CD4-positive, CD25-positive, alpha-beta regulatory T cell (primary cell): ENCODE measurements at regions not wholly inside any gene's neighbourhood (a gene's known extent, or its start where the extent isn't known, plus 50 kb on each side); places are given as distances from the start of the nearest gene placed in this dataset.

Experiments used
- ATAC-seq, 2 donors: fragments of 150-1000 bp; cut with Tn5 transposase; one replicate each; pipeline ENCODE4 v1.10.0; 2021; ENCODE audit warnings: low read depth in 2 of 2, moderate number of reproducible peaks in 2 of 2, moderate library complexity in 1 of 2
- DNase-seq, 3 donors: peaks; one replicate each; pipeline versions ENCODE4 v3.0.0 to v3.0.0-alpha.2; 2012 to 2022; ENCODE audit warnings: mixed read lengths in 1 of 3
- H3K27ac ChIP-seq: one replicate; pipeline ENCODE4 v1.7.0; 2013; ENCODE audit warnings: mild to moderate bottlenecking, low read length; ENCODE audit not compliant: insufficient read depth, poor library complexity, severe bottlenecking
- H3K27me3 ChIP-seq: one replicate; pipeline ENCODE4 v1.7.0; 2013; ENCODE audit warnings: low read length; ENCODE audit not compliant: control insufficient read depth, insufficient read depth
- H3K36me3 ChIP-seq: one replicate; pipeline ENCODE4 v1.7.0; 2013; ENCODE audit warnings: mild to moderate bottlenecking, low read length, moderate library complexity; ENCODE audit not compliant: control insufficient read depth, insufficient read depth
- H3K4me1 ChIP-seq: 2 replicates; pipeline ENCODE4 v1.7.0; 2013; ENCODE audit warnings: mild to moderate bottlenecking, low read length; ENCODE audit not compliant: insufficient read depth, control insufficient read depth, poor library complexity, severe bottlenecking
- H3K4me3 ChIP-seq: one replicate; pipeline ENCODE4 v1.7.0; 2013; ENCODE audit warnings: low read depth, mild to moderate bottlenecking, low read length, moderate library complexity
- H3K9me3 ChIP-seq, 2 experiments: 1 replicate in 1 of 2; 2 replicates in 1 of 2; pipeline ENCODE4 v1.7.0; 2013; ENCODE audit warnings: low read length in 2 of 2, mild to moderate bottlenecking in 1 of 2, moderate library complexity in 1 of 2; ENCODE audit not compliant: control insufficient read depth in 2 of 2
- H3K27ac Mint-ChIP-seq, 3 donors: one replicate each; pipeline ENCODE4 v1.8.0; 2020 to 2022; ENCODE audit warnings: mild to moderate bottlenecking in 3 of 3, mixed read lengths in 3 of 3, moderate library complexity in 2 of 3
- H3K27me3 Mint-ChIP-seq: one replicate; pipeline ENCODE4 v1.8.0; 2022; ENCODE audit warnings: mild to moderate bottlenecking, mixed read lengths
- H3K36me3 Mint-ChIP-seq: one replicate; pipeline ENCODE4 v1.8.0; 2020; ENCODE audit warnings: mixed read lengths
- H3K4me1 Mint-ChIP-seq, 4 donors: one replicate each; pipeline ENCODE4 v1.8.0; 2020 to 2022; ENCODE audit warnings: mixed read lengths in 4 of 4, mild to moderate bottlenecking in 1 of 4
- H3K4me3 Mint-ChIP-seq, 4 donors: one replicate each; pipeline ENCODE4 v1.8.0; 2020 to 2022; ENCODE audit warnings: mild to moderate bottlenecking in 4 of 4, mixed read lengths in 4 of 4, moderate library complexity in 3 of 4
- H3K9me3 Mint-ChIP-seq, 7 donors: one replicate each; pipeline ENCODE4 v1.8.0; 2020 to 2022; ENCODE audit warnings: mixed read lengths in 7 of 7, mild to moderate bottlenecking in 3 of 7, moderate library complexity in 2 of 7

DNA sequence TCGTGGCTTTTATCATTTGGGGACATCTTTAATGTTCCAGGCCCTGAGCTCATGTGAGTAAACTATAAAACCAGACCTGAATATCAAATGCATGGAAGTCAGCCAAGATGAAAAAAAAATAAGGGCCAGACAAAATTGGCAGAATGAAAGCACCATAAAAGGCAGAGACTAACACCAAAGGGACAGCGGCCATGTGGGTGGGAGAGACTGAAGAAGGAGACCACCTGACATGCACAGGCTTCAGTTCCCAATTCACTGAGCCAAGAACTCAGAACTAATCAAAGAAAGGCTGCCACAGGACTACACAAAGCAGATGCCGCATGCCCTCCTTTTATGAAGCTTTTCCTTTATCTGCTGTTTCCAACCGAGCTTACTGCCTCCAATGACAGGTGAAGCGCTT, 267.1 kb downstream of the RAD51AP2 start:
- H3K4me1 ChIP-seq: no peaks in the 10 kb centered on the region
- no peaks in the 10 kb centered on the region for H3K27me3 ChIP-seq
- Mint-ChIP-seq H3K9me3 (peaks cover 0 to 24% (median 3%) of the 10 kb centered on the region in 7 donors), H3K27ac (no peak overlapping the region), H3K27me3 (no peaks in the 10 kb centered on the region), H3K4me1 (no peaks in the 10 kb centered on the region), H3K4me3 (no peak overlapping the region), H3K36me3 (no peaks in the 10 kb centered on the region)
- no peak overlapping the region for H3K4me3 ChIP-seq
- no peaks in the 10 kb centered on the region for H3K36me3 ChIP-seq
- ATAC-seq (no peak), DNase-seq (no peak)
- no peaks in the 10 kb centered on the region for H3K9me3 ChIP-seq
- no peak overlapping the region for H3K27ac ChIP-seq

DNA sequence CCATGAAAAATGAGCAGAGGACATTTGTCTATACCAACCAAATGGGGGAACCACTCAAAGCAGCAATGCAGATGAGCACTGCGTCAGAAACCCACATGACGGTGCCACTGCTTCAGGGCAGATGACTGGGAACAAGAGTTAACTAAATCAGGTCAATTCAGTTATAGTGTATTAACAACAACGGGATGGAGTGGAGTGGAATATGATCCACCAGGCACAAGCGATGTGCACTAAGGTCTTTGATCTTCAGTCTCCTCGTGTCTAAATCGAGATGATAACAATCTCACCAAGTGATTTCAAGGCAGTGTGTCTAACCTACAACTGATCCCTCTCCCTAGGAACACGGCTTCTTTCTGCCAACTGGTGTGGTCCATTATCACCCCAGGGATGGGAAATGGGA, 269.0 kb downstream of the RAD51AP2 start:
- no peak overlapping the region for H3K4me3 ChIP-seq
- no peak overlapping the region for H3K4me3 Mint-ChIP-seq
- no peak for DNase-seq

DNA sequence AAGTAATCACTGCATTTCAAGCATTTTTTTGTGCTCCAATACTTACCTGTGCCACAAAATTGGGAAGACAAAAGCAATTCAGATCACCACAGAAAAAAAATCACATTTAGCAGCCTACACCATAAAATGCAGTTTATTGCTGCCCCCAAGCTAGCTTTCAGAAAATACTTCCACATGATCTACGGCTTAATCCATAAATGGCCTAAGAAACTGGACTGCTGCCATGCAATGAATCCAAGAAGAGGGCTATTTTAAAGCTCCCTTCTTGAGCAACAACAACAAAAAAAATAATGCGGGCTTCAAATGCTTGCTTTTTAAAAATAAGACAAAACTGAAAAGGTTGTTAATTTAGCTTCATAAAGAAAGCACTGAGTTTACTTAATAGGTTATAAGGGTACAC, 272.3 kb downstream of the RAD51AP2 start:
- H3K9me3 ChIP-seq: no peaks in the 10 kb centered on the region
- Mint-ChIP-seq H3K27ac (no peak overlapping the region), H3K4me1 (no peaks in the 10 kb centered on the region), H3K9me3 (peaks cover 0 to 12% (median 3%) of the 10 kb centered on the region in 7 donors), H3K27me3 (no peaks in the 10 kb centered on the region), H3K4me3 (no peak overlapping the region), H3K36me3 (no peaks in the 10 kb centered on the region)
- no peak overlapping the region for H3K4me3 ChIP-seq
- H3K27ac ChIP-seq: no peak overlapping the region
- H3K36me3 ChIP-seq: no peaks in the 10 kb centered on the region
- H3K4me1 ChIP-seq: no peaks in the 10 kb centered on the region
- no peak for DNase-seq
- ATAC-seq: no peak
- no peaks in the 10 kb centered on the region for H3K27me3 ChIP-seq

More for the DNA sequence above, 269.0 kb downstream of the RAD51AP2 start:
- Mint-ChIP-seq H3K27me3 (no peaks in the 10 kb centered on the region), H3K9me3 (peaks cover 0 to 20% (median 3%) of the 10 kb centered on the region in 7 donors), H3K4me1 (no peaks in the 10 kb centered on the region), H3K36me3 (no peaks in the 10 kb centered on the region), H3K27ac (no peak overlapping the region)
- no peak for ATAC-seq
- no peaks in the 10 kb centered on the region for H3K9me3 ChIP-seq
- H3K27ac ChIP-seq: no peak overlapping the region
- H3K36me3 ChIP-seq: no peaks in the 10 kb centered on the region
- H3K4me1 ChIP-seq: no peaks in the 10 kb centered on the region
- H3K27me3 ChIP-seq: no peaks in the 10 kb centered on the region

DNA sequence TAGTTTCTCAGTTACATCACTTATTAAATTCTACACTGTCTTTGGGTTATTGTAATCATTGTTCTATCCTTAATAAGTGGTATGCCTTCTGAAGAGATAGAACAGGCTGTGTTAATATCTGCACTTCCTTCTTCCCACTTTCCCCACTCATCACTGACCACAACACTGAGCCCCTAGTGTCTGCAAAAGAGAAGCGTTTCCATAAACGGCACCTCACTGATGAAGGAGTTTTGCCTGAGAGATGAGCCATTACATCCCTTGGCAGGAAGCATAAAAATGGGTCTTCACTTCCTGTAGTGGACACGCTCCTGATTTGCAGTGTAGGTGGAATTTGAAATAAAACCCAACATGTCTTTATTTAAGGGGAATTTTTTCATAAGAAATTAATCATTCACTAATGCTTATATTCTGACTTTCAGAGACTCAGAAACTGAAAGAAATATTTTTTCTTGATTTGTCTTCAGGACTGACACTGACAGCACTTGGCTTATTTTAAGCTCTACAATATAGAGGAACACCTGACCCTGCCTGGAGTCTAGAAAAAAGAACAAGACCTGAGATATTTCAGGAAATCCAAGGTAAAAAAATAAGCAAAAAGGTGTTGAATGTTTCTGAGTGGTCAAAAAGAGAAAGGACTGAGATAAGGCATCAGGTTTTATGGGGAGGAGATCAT, 275.3 kb downstream of the RAD51AP2 start:
- ATAC-seq (no peak), DNase-seq (no peak)
- Mint-ChIP-seq H3K27me3 (no peaks in the 10 kb centered on the region), H3K4me3 (peak overlapping the region in 1 of 4 donors; percentile 49), H3K4me1 (no peaks in the 10 kb centered on the region), H3K9me3 (peaks cover 0 to 6% (median under 1%) of the 10 kb centered on the region in 7 donors), H3K36me3 (no peaks in the 10 kb centered on the region), H3K27ac (no peak overlapping the region)
- Histone ChIP-seq H3K4me3 (no peak overlapping the region), H3K27ac (no peak overlapping the region), H3K9me3 (no peaks in the 10 kb centered on the region), H3K27me3 (no peaks in the 10 kb centered on the region), H3K4me1 (no peaks in the 10 kb centered on the region), H3K36me3 (no peaks in the 10 kb centered on the region)

DNA sequence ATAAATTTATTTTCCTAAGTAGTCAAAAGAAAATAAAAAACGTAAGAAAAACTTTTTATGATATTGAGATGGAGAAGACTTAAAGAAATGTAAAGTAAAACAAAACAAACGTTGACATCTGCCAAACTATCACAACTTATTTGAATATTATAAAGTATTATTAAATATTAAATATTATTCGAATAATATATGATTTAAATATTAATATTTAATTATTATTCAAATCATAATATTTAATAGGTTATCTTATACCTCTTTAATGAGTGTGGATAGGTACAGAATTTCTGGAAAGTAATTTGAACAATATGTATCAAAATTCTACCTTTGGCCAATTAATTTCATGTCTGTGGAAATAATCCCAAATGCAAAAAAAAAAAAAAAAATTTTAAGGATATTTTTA, 278.7 kb downstream of the RAD51AP2 start:
- Mint-ChIP-seq H3K9me3 (peaks cover 0 to 10% (median 5%) of the 10 kb centered on the region in 7 donors), H3K27ac (no peak overlapping the region), H3K4me1 (no peaks in the 10 kb centered on the region), H3K4me3 (no peak overlapping the region), H3K36me3 (no peaks in the 10 kb centered on the region), H3K27me3 (no peaks in the 10 kb centered on the region)
- DNase-seq: no peak
- H3K4me1 ChIP-seq: no peaks in the 10 kb centered on the region
- H3K27ac ChIP-seq: no peak overlapping the region
- no peaks in the 10 kb centered on the region for H3K9me3 ChIP-seq
- H3K27me3 ChIP-seq: no peaks in the 10 kb centered on the region
- no peak overlapping the region for H3K4me3 ChIP-seq
- no peaks in the 10 kb centered on the region for H3K36me3 ChIP-seq
- ATAC-seq: no peak

DNA sequence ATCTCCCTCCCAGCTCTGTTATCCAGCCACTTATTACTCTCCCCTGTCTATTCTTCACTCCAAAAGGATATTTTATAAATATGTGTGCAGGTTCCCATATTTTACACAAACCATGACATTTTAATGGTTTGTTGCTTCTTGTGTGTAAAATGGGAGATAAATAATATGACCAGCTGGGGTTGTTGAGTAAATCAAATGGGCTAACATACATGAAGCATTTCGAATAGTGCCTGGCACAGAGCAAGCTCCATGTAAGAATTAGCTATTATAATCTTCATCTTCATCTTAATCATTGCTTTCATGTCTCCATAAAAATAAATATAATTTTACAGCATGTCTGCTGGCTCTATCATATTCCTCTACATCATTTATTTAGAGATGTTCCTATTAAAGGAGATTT, 283.1 kb downstream of the RAD51AP2 start:
- Histone ChIP-seq H3K27me3 (no peaks in the 10 kb centered on the region), H3K4me1 (no peaks in the 10 kb centered on the region), H3K9me3 (no peaks in the 10 kb centered on the region), H3K4me3 (no peak overlapping the region), H3K36me3 (no peaks in the 10 kb centered on the region), H3K27ac (no peak overlapping the region)
- Mint-ChIP-seq H3K27ac (no peak overlapping the region), H3K27me3 (no peaks in the 10 kb centered on the region), H3K9me3 (peaks cover 0 to 12% (median 4%) of the 10 kb centered on the region in 7 donors), H3K4me3 (no peak overlapping the region), H3K4me1 (no peaks in the 10 kb centered on the region), H3K36me3 (no peaks in the 10 kb centered on the region)
- ATAC-seq: no peak
- DNase-seq: no peak

DNA sequence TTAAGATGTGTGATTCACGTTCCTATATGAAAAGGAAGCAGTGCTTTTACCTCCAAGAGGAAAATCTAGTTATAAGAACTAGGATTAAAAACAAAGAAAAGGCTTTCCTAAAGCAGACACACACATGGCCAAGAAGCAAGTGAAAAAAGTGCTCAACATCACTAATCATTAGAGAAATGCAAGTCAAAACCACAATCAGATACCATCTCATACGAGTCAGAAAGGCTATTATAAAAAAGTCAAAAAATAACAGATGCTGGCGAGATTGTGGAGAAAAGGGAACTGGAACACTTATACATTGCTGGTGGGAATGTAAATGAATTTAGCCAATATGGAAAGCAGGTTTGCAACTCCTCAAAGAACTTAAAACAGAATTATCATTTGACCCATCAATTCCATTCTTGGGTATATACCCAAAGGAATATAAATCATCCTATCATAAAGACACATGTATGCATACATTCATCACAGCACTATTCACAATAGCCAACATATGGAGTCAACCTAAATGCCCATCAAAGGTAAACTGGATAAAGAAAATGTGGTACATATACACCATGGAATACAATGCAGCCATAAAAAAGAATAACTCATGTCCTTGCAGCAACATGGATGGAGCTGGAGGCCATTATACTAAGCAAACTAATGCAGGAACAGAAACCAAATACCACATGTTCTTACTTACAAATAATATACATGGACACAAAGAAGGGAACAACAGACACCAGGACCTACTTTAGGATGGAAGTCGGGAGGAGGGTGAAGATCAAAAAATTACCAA, 285.3 kb downstream of the RAD51AP2 start:
- DNase-seq (no peak), ATAC-seq (no peak)
- Histone ChIP-seq H3K27me3 (no peaks in the 10 kb centered on the region), H3K27ac (no peak overlapping the region), H3K36me3 (no peaks in the 10 kb centered on the region), H3K4me3 (no peak overlapping the region), H3K9me3 (no peaks in the 10 kb centered on the region), H3K4me1 (no peaks in the 10 kb centered on the region)
- no peaks in the 10 kb centered on the region for H3K27me3 Mint-ChIP-seq
- no peaks in the 10 kb centered on the region for H3K4me1 Mint-ChIP-seq
- no peak overlapping the region for H3K27ac Mint-ChIP-seq
- H3K36me3 Mint-ChIP-seq: no peaks in the 10 kb centered on the region
- peaks cover 0 to 12% (median 4%) of the 10 kb centered on the region in 7 donors for H3K9me3 Mint-ChIP-seq
- no peak overlapping the region for H3K4me3 Mint-ChIP-seq
